Parathyroid adenoma (tissue), 2 donors: ENCODE measurements at regions not wholly inside any gene's neighbourhood (a gene's known extent, or its start where the extent isn't known, plus 50 kb on each side); places are given as distances from the start of the nearest gene placed in this dataset.

Experiments
- H2AFZ ChIP-seq: fragments of 300-600 bp; sonication (generic); one replicate; pipeline ENCODE4 v1.7.0; 2017; ENCODE audit warnings: antibody characterized with exemption, mild to moderate bottlenecking
- H3K27ac ChIP-seq: fragments of 300-600 bp; sonication (generic); one replicate; pipeline ENCODE4 v1.7.0; 2017
- H3K27me3 ChIP-seq: fragments of 300-600 bp; sonication (generic); one replicate; pipeline ENCODE4 v1.7.0; 2017; ENCODE audit warnings: low read length; ENCODE audit not compliant: control insufficient read depth, insufficient read depth
- H3K36me3 ChIP-seq: fragments of 300-600 bp; sonication (generic); one replicate; pipeline ENCODE4 v1.7.0; 2017; ENCODE audit warnings: low read length; ENCODE audit not compliant: control insufficient read depth, insufficient read depth
- H3K4me1 ChIP-seq: fragments of 300-600 bp; sonication (generic); one replicate; pipeline ENCODE4 v1.7.0; 2017; ENCODE audit warnings: control low read depth
- H3K4me2 ChIP-seq: fragments of 300-600 bp; sonication (generic); one replicate; pipeline ENCODE4 v1.7.0; 2017; ENCODE audit warnings: low read length
- H3K4me3 ChIP-seq: fragments of 300-600 bp; sonication (generic); one replicate; pipeline ENCODE4 v1.7.0; 2017; ENCODE audit warnings: low read depth, low read length
- H3K79me2 ChIP-seq: fragments of 300-600 bp; sonication (generic); one replicate; pipeline ENCODE4 v1.7.0; 2017; ENCODE audit warnings: control low read depth
- H3K9ac ChIP-seq: fragments of 300-600 bp; sonication (generic); one replicate; pipeline ENCODE4 v1.7.0; 2017; ENCODE audit warnings: mild to moderate bottlenecking
- H3K9me3 ChIP-seq: fragments of 300-600 bp; sonication (generic); one replicate; pipeline ENCODE4 v1.7.0; 2017; ENCODE audit warnings: low read length; ENCODE audit not compliant: control insufficient read depth
- TF ChIP-seq, protein P1 (sequence below): fragments of 300-600 bp; sonication (generic); IDR thresholded peaks from one replicate; pipeline ENCODE4 v1.7.0; 2017; ENCODE audit warnings: antibody characterized with exemption, mild to moderate bottlenecking
- donor health status: primary hyperparathyroidism.

- Histone ChIP-seq H3K27me3 (no peaks in the 10 kb centered on the region), H2AFZ (no peak overlapping the region), H3K27ac (no peak overlapping the region), H3K4me3 (no peak overlapping the region), H3K4me1 (no peaks in the 10 kb centered on the region), H3K9ac (no peak overlapping the region), H3K9me3 (no peaks in the 10 kb centered on the region), H3K4me2 (no peak overlapping the region), H3K79me2 (no peaks in the 10 kb centered on the region), H3K36me3 (no peaks in the 10 kb centered on the region)
- TF ChIP-seq, protein P1, sequence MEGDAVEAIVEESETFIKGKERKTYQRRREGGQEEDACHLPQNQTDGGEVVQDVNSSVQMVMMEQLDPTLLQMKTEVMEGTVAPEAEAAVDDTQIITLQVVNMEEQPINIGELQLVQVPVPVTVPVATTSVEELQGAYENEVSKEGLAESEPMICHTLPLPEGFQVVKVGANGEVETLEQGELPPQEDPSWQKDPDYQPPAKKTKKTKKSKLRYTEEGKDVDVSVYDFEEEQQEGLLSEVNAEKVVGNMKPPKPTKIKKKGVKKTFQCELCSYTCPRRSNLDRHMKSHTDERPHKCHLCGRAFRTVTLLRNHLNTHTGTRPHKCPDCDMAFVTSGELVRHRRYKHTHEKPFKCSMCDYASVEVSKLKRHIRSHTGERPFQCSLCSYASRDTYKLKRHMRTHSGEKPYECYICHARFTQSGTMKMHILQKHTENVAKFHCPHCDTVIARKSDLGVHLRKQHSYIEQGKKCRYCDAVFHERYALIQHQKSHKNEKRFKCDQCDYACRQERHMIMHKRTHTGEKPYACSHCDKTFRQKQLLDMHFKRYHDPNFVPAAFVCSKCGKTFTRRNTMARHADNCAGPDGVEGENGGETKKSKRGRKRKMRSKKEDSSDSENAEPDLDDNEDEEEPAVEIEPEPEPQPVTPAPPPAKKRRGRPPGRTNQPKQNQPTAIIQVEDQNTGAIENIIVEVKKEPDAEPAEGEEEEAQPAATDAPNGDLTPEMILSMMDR = no peak
Observed at GRCh38 chr9:649128-650074, 192.1 kb upstream of the DMRT1 start.

DNA sequence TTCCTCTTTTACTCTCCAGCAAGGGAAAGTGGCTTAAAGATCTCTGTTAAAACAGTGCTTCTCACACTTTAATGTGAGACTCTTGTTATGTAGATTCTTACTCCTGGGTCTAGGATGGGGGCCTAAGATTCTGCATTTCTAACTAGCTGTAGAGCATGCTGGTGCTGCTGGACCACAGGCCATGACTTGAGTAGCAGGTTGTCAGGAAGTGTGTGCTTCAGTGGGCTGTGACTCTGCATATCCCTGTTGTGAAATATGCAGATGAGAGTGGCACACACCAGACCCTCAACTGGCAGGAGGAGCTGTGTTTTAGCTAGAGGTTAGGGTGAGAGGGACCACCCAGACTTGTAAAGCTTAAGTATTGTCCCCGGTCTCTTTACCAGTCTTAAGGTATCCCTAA, 191.1 kb upstream of the DMRT1 start:
- Histone ChIP-seq H3K27ac (no peak overlapping the region), H3K4me3 (no peak overlapping the region), H3K4me2 (no peak overlapping the region), H3K9me3 (no peaks in the 10 kb centered on the region), H3K36me3 (no peaks in the 10 kb centered on the region), H3K27me3 (no peaks in the 10 kb centered on the region), H3K4me1 (no peaks in the 10 kb centered on the region), H3K79me2 (no peaks in the 10 kb centered on the region), H2AFZ (no peak overlapping the region), H3K9ac (no peak overlapping the region)
- TF ChIP-seq, protein P1 = no peak

DNA sequence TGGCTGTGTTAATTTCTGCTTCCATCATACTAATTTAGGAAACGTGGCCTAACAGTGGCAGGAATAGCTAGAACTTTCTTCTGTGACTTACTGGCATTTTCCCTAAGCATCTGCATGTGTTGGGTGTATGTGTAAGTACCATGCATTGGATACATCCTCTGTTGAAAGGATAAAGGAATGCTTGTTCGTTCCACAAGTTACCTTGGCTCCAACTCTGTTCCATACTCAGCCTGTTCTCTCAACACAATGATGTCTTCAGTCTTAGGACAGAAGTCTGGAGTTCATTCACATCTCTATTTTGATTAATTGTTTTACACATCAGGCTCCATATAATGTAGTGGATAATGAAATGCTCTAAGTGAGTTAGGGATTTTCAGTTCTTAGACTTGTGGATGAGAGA, 190.1 kb upstream of the DMRT1 start:
- Histone ChIP-seq H3K4me3 (no peak overlapping the region), H2AFZ (no peak overlapping the region), H3K4me1 (no peaks in the 10 kb centered on the region), H3K4me2 (no peak overlapping the region), H3K9ac (no peak overlapping the region), H3K27me3 (no peaks in the 10 kb centered on the region), H3K9me3 (no peaks in the 10 kb centered on the region), H3K79me2 (no peaks in the 10 kb centered on the region), H3K27ac (no peak overlapping the region), H3K36me3 (no peaks in the 10 kb centered on the region)
- TF ChIP-seq, protein P1 = no peak

- no peaks in the 10 kb centered on the region for H3K4me1 ChIP-seq
- no peaks in the 10 kb centered on the region for H3K79me2 ChIP-seq
- H3K27ac ChIP-seq = no peak overlapping the region
Observed at GRCh38 chr9:652914-653313, 188.6 kb upstream of the DMRT1 start.

More at GRCh38 chr9:652914-653313, 188.6 kb upstream of the DMRT1 start:
- Histone ChIP-seq H3K36me3 (no peaks in the 10 kb centered on the region), H2AFZ (no peak overlapping the region), H3K4me3 (no peak overlapping the region), H3K9me3 (no peaks in the 10 kb centered on the region), H3K4me2 (no peak overlapping the region), H3K9ac (no peak overlapping the region), H3K27me3 (no peaks in the 10 kb centered on the region)
- TF ChIP-seq, protein P1 = no peak
